IMR-90 (cell line): ENCODE measurements at regions not wholly inside any gene's neighbourhood (a gene's known extent, or its start where the extent isn't known, plus 50 kb on each side); places are given as distances from the start of the nearest gene placed in this dataset.

ENCODE experiments used
- ATAC-seq: fragments of 200-7000 bp; cut with Tn5 transposase; 2 replicates; pipeline ENCODE4 v1.9.1; 2020; ENCODE audit warnings: low read depth, mild to moderate bottlenecking, moderate library complexity
- BruUV-seq: library from RNA; stranded (reverse); fragments of 400-500 nt; replicated peaks from 2 replicates; lab custom pipeline; 2021; lab: Mats Ljungman, UMichigan
- CTCF ChIA-PET: fragments of 300-600 bp; formaldehyde crosslinking; extraction: SDS; loops from one replicate; lab custom pipeline; 2021; ENCODE audit warnings: antibody characterized with exemption; lab: Yijun Ruan, JAX
- POLR2A ChIA-PET: fragments of 300-600 bp; sonication (Branson Sonifier 250); formaldehyde crosslinking; loops from one replicate; lab custom pipeline; 2022; ENCODE audit warnings: antibody characterized with exemption; ENCODE audit not compliant: unreplicated experiment; lab: Charles Lee
- DNase-seq: peaks from one replicate; pipeline ENCODE4 v3.0.0; 2013
- H2AFZ ChIP-seq: replicated peaks from 2 replicates; pipeline ENCODE3; 2013; ENCODE audit warnings: low read length, mild to moderate bottlenecking; ENCODE audit not compliant: poor library complexity
- H2AK5ac ChIP-seq: 2 replicates; pipeline ENCODE4 v1.6.1; 2013; ENCODE audit warnings: low read depth, low read length, inconsistent platforms
- H2AK9ac ChIP-seq: replicated peaks from 2 replicates; pipeline ENCODE3; 2013; ENCODE audit warnings: mild to moderate bottlenecking, low read depth, low read length, moderate library complexity; ENCODE audit not compliant: poor library complexity
- H2BK120ac ChIP-seq: 2 replicates; pipeline ENCODE4 v1.6.1; 2013; ENCODE audit warnings: low read depth, low read length, inconsistent platforms
- H2BK15ac ChIP-seq: 3 replicates; pipeline ENCODE4 v1.6.1; 2013; ENCODE audit warnings: low read depth, low read length, inconsistent platforms
- H2BK20ac ChIP-seq: 2 replicates; pipeline ENCODE4 v1.6.1; 2013; ENCODE audit warnings: low read depth, mild to moderate bottlenecking, inconsistent platforms, low read length, moderate library complexity
- H2BK5ac ChIP-seq: 2 replicates; pipeline ENCODE4 v1.6.1; 2013; ENCODE audit warnings: mild to moderate bottlenecking, low read depth, low read length, inconsistent platforms; ENCODE audit not compliant: poor library complexity, severe bottlenecking
- H3K14ac ChIP-seq: replicated peaks from 2 replicates; pipeline ENCODE4 v1.6.1; 2013; ENCODE audit warnings: low read depth, low read length, inconsistent platforms
- H3K18ac ChIP-seq: 2 replicates; pipeline ENCODE4 v1.6.1; 2013; ENCODE audit warnings: low read depth, low read length, control low read depth
- H3K23ac ChIP-seq: 2 replicates; pipeline ENCODE4 v1.6.1; 2013; ENCODE audit warnings: low read depth, low read length, inconsistent platforms
- H3K27ac ChIP-seq: 2 replicates; pipeline ENCODE4 v1.5.1; 2013; ENCODE audit warnings: mild to moderate bottlenecking, control low read depth, low read length; ENCODE audit not compliant: insufficient read depth
- H3K27me3 ChIP-seq: 2 replicates; pipeline ENCODE4 v1.6.1; 2013; ENCODE audit warnings: low read length; ENCODE audit not compliant: control insufficient read depth, insufficient read depth
- H3K36me3 ChIP-seq: 2 replicates; pipeline ENCODE4 v1.6.1; 2013; ENCODE audit warnings: low read length, mixed read lengths; ENCODE audit not compliant: control insufficient read depth, insufficient read depth
- H3K4ac ChIP-seq: 2 replicates; pipeline ENCODE4 v1.6.1; 2013; ENCODE audit warnings: low read depth, low read length, inconsistent platforms
- H3K4me1 ChIP-seq: 2 replicates; pipeline ENCODE4 v1.6.1; 2013; ENCODE audit warnings: low read length, mixed read lengths; ENCODE audit not compliant: control insufficient read depth, insufficient read depth
- H3K4me2 ChIP-seq: 2 replicates; pipeline ENCODE4 v1.6.1; 2013; ENCODE audit warnings: low read depth, mild to moderate bottlenecking, control low read depth, low read length, moderate library complexity
- H3K4me3 ChIP-seq: 2 replicates; pipeline ENCODE4 v1.5.1; 2013; ENCODE audit warnings: low read depth, mild to moderate bottlenecking, control low read depth, low read length, moderate library complexity; ENCODE audit not compliant: insufficient read depth
- H3K56ac ChIP-seq: 2 replicates; pipeline ENCODE4 v1.6.1; 2013; ENCODE audit warnings: low read length, inconsistent platforms; ENCODE audit not compliant: insufficient read depth; ENCODE audit errors: extremely low read depth
- H3K79me1 ChIP-seq, 2 experiments: 2 replicates each; pipeline ENCODE4 v1.6.1; 2013; ENCODE audit warnings: low read length in 2 of 2, inconsistent platforms in 1 of 2, low read depth in 1 of 2
- H3K9ac ChIP-seq: 2 replicates; pipeline ENCODE4 v1.6.1; 2013; ENCODE audit warnings: low read depth, low read length, control low read depth
- H3K9me1 ChIP-seq: 2 replicates; pipeline ENCODE4 v1.6.1; 2013; ENCODE audit warnings: low read length, inconsistent platforms; ENCODE audit not compliant: insufficient read depth
- H3K9me3 ChIP-seq: 2 replicates; pipeline ENCODE4 v1.6.1; 2013; ENCODE audit warnings: low read length; ENCODE audit not compliant: control insufficient read depth, insufficient read depth
- H4K20me1 ChIP-seq: 2 replicates; pipeline ENCODE4 v1.6.1; 2013; ENCODE audit warnings: low read length, inconsistent platforms; ENCODE audit not compliant: insufficient read depth
- H4K5ac ChIP-seq: 2 replicates; pipeline ENCODE4 v1.6.1; 2013; ENCODE audit warnings: mild to moderate bottlenecking, low read depth, low read length, control low read depth
- H4K8ac ChIP-seq, 2 experiments: 2 replicates each; pipeline ENCODE4 v1.6.1; 2013; ENCODE audit warnings: low read depth in 2 of 2, low read length in 2 of 2, control low read depth in 1 of 2, inconsistent platforms in 1 of 2
- H4K91ac ChIP-seq: 2 replicates; pipeline ENCODE4 v1.6.1; 2013; ENCODE audit warnings: low read depth, low read length, inconsistent platforms; ENCODE audit not compliant: insufficient read depth
- BHLHE40 ChIP-seq: fragments of 150-350 bp; IDR thresholded peaks from 2 replicates; pipeline ENCODE4 v1.6.1; 2016; ENCODE audit warnings: mild to moderate bottlenecking, low read depth, low read length
- CEBPB ChIP-seq: IDR thresholded peaks from 2 replicates; pipeline ENCODE4 v1.6.1; 2012; ENCODE audit warnings: low read depth, low read length, improper control_type of control experiment
- CHD1 ChIP-seq: IDR thresholded peaks from 2 replicates; pipeline ENCODE4 v1.6.1; 2012; ENCODE audit warnings: low read depth, low read length, improper control_type of control experiment
- CTCF ChIP-seq: conservative IDR thresholded peaks from 2 replicates; pipeline ENCODE4 v1.5.1; 2012; ENCODE audit warnings: mild to moderate bottlenecking, low read depth, low read length, improper control_type of control experiment
- ELK1 ChIP-seq: fragments of 150-350 bp; IDR thresholded peaks from 2 replicates; pipeline ENCODE4 v1.6.1; 2016; ENCODE audit warnings: low read depth, mild to moderate bottlenecking, low read length, moderate library complexity, borderline replicate concordance
- FOS ChIP-seq: fragments of 150-350 bp; IDR thresholded peaks from 2 replicates; pipeline ENCODE4 v1.6.1; 2016; ENCODE audit warnings: low read depth, low read length
- MAFK ChIP-seq: IDR thresholded peaks from 2 replicates; pipeline ENCODE4 v1.6.1; 2012; ENCODE audit warnings: low read depth, low read length, improper control_type of control experiment
- MAZ ChIP-seq: IDR thresholded peaks from 2 replicates; pipeline ENCODE4 v1.6.1; 2012; ENCODE audit warnings: low read depth, mild to moderate bottlenecking, low read length, improper control_type of control experiment, moderate library complexity, borderline replicate concordance
- MXI1 ChIP-seq: IDR thresholded peaks from 2 replicates; pipeline ENCODE4 v1.6.1; 2012; ENCODE audit warnings: low read depth, mild to moderate bottlenecking, low read length, moderate library complexity, borderline replicate concordance
- NFE2L2 ChIP-seq: fragments of 150-350 bp; IDR thresholded peaks from 2 replicates; pipeline ENCODE4 v1.6.1; 2016; ENCODE audit warnings: low read depth, mild to moderate bottlenecking, low read length
- POLR2A ChIP-seq: IDR thresholded peaks from 2 replicates; pipeline ENCODE4 v1.6.1; 2012; ENCODE audit warnings: mild to moderate bottlenecking, low read depth, low read length
- RAD21 ChIP-seq: IDR thresholded peaks from 2 replicates; pipeline ENCODE4 v1.6.1; 2012; ENCODE audit warnings: low read length, improper control_type of control experiment
- RCOR1 ChIP-seq: IDR thresholded peaks from 2 replicates; pipeline ENCODE4 v1.6.1; 2012; ENCODE audit warnings: mild to moderate bottlenecking, low read length, improper control_type of control experiment; ENCODE audit not compliant: insufficient replicate concordance
- RFX5 ChIP-seq: IDR thresholded peaks from 2 replicates; pipeline ENCODE4 v1.8.0; 2012; ENCODE audit warnings: low read depth, mild to moderate bottlenecking, low read length, moderate library complexity
- SMC3 ChIP-seq: fragments of 150-350 bp; IDR thresholded peaks from 2 replicates; pipeline ENCODE4 v1.6.1; 2016; ENCODE audit warnings: low read depth, mild to moderate bottlenecking, antibody characterized with exemption, low read length, moderate library complexity
- USF2 ChIP-seq: fragments of 150-350 bp; IDR thresholded peaks from 2 replicates; pipeline ENCODE4 v1.6.1; 2017; ENCODE audit warnings: mild to moderate bottlenecking, antibody characterized with exemption, low read length, low read depth
- WGBS, 2 experiments: methylation state at CpG; one replicate each; pipeline versions ENCODE4 v1.1.5 to v1.1.7; 2013; ENCODE audit warnings: missing lambda C conversion rate in 2 of 2; ENCODE audit not compliant: insufficient read length in 1 of 2; ENCODE audit errors: extremely low coverage in 2 of 2; 5-methylcytosine and 5-hydroxymethylcytosine counted together
- dilution Hi-C: fragments of 300-500 bp; cut with HindIII; formaldehyde crosslinking; loops from one replicate; pipeline ENCODE4 v1.14.3; 2018; ENCODE audit warnings: low sequenced_read_pairs; ENCODE audit not compliant: unreplicated experiment
- in situ Hi-C: fragments of 300-500 bp; cut with MboI; formaldehyde crosslinking; loops from 3 replicates; pipeline ENCODE4 v1.14.3; 2019; ENCODE audit warnings: low sequenced_read_pairs, inconsistent platforms, mixed read lengths
- intact Hi-C: fragments of 100-400 bp; cut with micrococcal nuclease; formaldehyde crosslinking; loops from 2 replicates; pipeline ENCODE4 v1.10.0; 2022

GRCh38 chr15:26160343-26160742, 297.2 kb upstream of the ATP10A start:
- POLR2A ChIA-PET: no interaction called here
- intact Hi-C loops (no loop called here), dilution Hi-C loops (no loop called here), in situ Hi-C loops (no loop called here)
- Histone ChIP-seq H3K36me3 (no peaks in the 10 kb centered on the region), H4K5ac (no peak overlapping the region), H2BK20ac (no peak overlapping the region), H3K18ac (no peak overlapping the region), H2AFZ (no peak overlapping the region), H3K27me3 (no peaks in the 10 kb centered on the region), H3K4me3 (no peak overlapping the region), H3K4me2 (no peak overlapping the region), H3K14ac (no peak overlapping the region), H4K91ac (no peak overlapping the region), H2BK120ac (no peak overlapping the region), H4K20me1 (no peaks in the 10 kb centered on the region), H2BK15ac (no peak overlapping the region), H3K79me1 (no peaks in the 10 kb centered on the region), H3K9me3 (no peaks in the 10 kb centered on the region; the same call in 1 of the 2 replicates), H3K56ac (no peak overlapping the region), H3K4me1 (no peaks in the 10 kb centered on the region), H4K8ac (no peak overlapping the region), H3K27ac (no peak overlapping the region), H2AK5ac (no peak overlapping the region), H3K4ac (no peak overlapping the region), H3K23ac (no peak overlapping the region), H3K9ac (no peak overlapping the region), H2AK9ac (no peak overlapping the region), H2BK5ac (no peak overlapping the region), H3K9me1 (no peaks in the 10 kb centered on the region)
- CTCF ChIA-PET: no interaction called here
- no TSS peak for BruUV-seq
- no peak for DNase-seq
- ATAC-seq: no peak
- WGBS, 2 experiments: 41% methylated on average over 3 of the region's 4 CpGs; no CpG with 5 or more reads in 1 of the 2 experiments
- no peak for TF ChIP-seq POLR2A
- TF ChIP-seq CEBPB: no peak
- TF ChIP-seq BHLHE40: no peak
- TF ChIP-seq MXI1: no peak
- no peak for TF ChIP-seq MAZ
- TF ChIP-seq FOS: no peak
- TF ChIP-seq CTCF: no peak
- no peak for TF ChIP-seq NFE2L2
- TF ChIP-seq USF2: no peak
- no peak for TF ChIP-seq MAFK
- no peak for TF ChIP-seq RCOR1
- no peak for TF ChIP-seq ELK1
- no peak for TF ChIP-seq CHD1
- TF ChIP-seq RFX5: no peak
- no peak for TF ChIP-seq RAD21
- no peak for TF ChIP-seq SMC3
